DND-41 (cell line): ENCODE measurements at regions not wholly inside any gene's neighbourhood (a gene's known extent, or its start where the extent isn't known, plus 50 kb on each side); places are given as distances from the start of the nearest gene placed in this dataset.

Experiments used
- CTCF ChIP-seq: IDR thresholded peaks from 2 replicates; pipeline ENCODE4 v1.5.1; 2012; ENCODE audit warnings: borderline replicate concordance, low read length, moderate library complexity, mild to moderate bottlenecking; ENCODE audit not compliant: poor library complexity, severe bottlenecking; ENCODE audit errors: extremely low read depth
- EZH2 ChIP-seq: IDR thresholded peaks from 3 replicates; pipeline ENCODE4 v1.6.1; 2012; ENCODE audit warnings: borderline replicate concordance, low read depth, mild to moderate bottlenecking, moderate library complexity, low read length, inconsistent platforms; ENCODE audit not compliant: severe bottlenecking

DNA sequence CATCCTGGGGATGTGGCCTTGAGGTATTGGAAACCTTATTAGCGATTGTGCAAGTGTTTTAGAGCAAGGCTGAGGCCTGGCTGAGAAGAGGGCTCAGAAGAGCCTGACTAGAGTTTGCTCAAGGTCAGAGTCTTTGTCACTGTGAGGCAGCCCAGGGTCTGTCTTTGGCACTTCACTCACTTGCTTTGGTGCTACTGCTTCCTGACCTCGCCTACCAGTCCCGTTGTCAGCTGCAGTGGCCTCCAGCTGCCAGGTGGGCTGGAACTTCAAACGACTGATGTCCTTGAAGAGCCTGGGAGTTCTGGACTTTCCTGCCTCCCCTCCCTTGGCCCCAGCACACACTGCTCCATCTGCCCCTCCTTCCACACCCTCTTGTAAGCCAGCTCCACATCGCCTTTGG lies 228.0 kb downstream of the SNX18 start:
- TF ChIP-seq EZH2 (no peak), CTCF (no peak)
